ENCODE measurements at regions not wholly inside any gene's neighbourhood (a gene's known extent, or its start where the extent isn't known, plus 50 kb on each side); places are given as distances from the start of the nearest gene placed in this dataset.

GRCh38 chr3:11698326-11699082 is 54.8 kb upstream of the VGLL4 start:
- DNase-seq (ENCODE audit: low spot score): no peak
- TF ChIP-seq CTCF (IDR thresholded peaks at IDR 0.05): no peak
- Histone ChIP-seq H3K4me3 (no peak overlapping the region), H3K27ac (no peak overlapping the region)

- no peak overlapping the region for H3K4me3 ChIP-seq
- DNase-seq (ENCODE audit: low spot score): no peak
- H3K27ac ChIP-seq: no peak overlapping the region
- TF ChIP-seq CTCF (IDR thresholded peaks at IDR 0.05): no peak
Measured at GRCh38 chr3:11697701-11698100, 54.0 kb upstream of the VGLL4 start.

- Histone ChIP-seq H3K27ac (no peak overlapping the region), H3K4me3 (no peak overlapping the region)
- no peak for DNase-seq (ENCODE audit: low spot score)
- no peak for TF ChIP-seq CTCF (IDR thresholded peaks at IDR 0.05)
Measured at GRCh38 chr3:11696054-11696453, 52.3 kb upstream of the VGLL4 start.

Data from coronary artery (tissue), 2 donors.